Mesenchymal stem cell (in vitro differentiated cells and primary cell): ENCODE measurements at regions not wholly inside any gene's neighbourhood (a gene's known extent, or its start where the extent isn't known, plus 50 kb on each side); places are given as distances from the start of the nearest gene placed in this dataset.
"Not testable (repeated sequence)": the region's sequence is repeated elsewhere in the genome, so short reads cannot be mapped to it uniquely, and the experiment has no call there.

Experiments
- DNase-seq: peaks from one replicate; pipeline ENCODE4 v3.0.0-alpha.2; 2013
- H2AFZ ChIP-seq: one replicate; pipeline ENCODE4 v1.6.1; 2013; ENCODE audit warnings: low read depth, mild to moderate bottlenecking, control low read depth, inconsistent platforms, low read length, moderate library complexity
- H2AK5ac ChIP-seq: 2 replicates; pipeline ENCODE4 v1.6.1; 2013; ENCODE audit warnings: low read length, moderate library complexity, mild to moderate bottlenecking, inconsistent platforms; ENCODE audit not compliant: severe bottlenecking
- H2BK120ac ChIP-seq: one replicate; pipeline ENCODE4 v1.6.1; 2013; ENCODE audit warnings: low read depth, mild to moderate bottlenecking, inconsistent platforms, low read length, moderate library complexity
- H2BK12ac ChIP-seq, 2 experiments: one replicate each; pipeline ENCODE4 v1.6.1; 2013; ENCODE audit warnings: inconsistent platforms in 2 of 2, low read length in 2 of 2, mild to moderate bottlenecking in 2 of 2, moderate library complexity in 2 of 2, control low read depth in 1 of 2
- H2BK15ac ChIP-seq: one replicate; pipeline ENCODE4 v1.6.1; 2013; ENCODE audit warnings: mild to moderate bottlenecking, low read depth, inconsistent platforms; ENCODE audit not compliant: poor library complexity, severe bottlenecking
- H2BK5ac ChIP-seq: 2 replicates; pipeline ENCODE4 v1.6.1; 2013; ENCODE audit warnings: low read depth, mild to moderate bottlenecking, low read length, control low read depth, inconsistent platforms; ENCODE audit not compliant: poor library complexity, severe bottlenecking
- H3K14ac ChIP-seq, 2 experiments: one replicate each; pipeline ENCODE4 v1.6.1; 2013; ENCODE audit warnings: inconsistent platforms in 2 of 2, low read length in 2 of 2, control low read depth in 1 of 2, mild to moderate bottlenecking in 1 of 2, moderate library complexity in 1 of 2
- H3K18ac ChIP-seq, 2 experiments: one replicate each; pipeline ENCODE4 v1.6.1; 2013; ENCODE audit warnings: inconsistent platforms in 2 of 2, low read length in 2 of 2, control low read depth in 1 of 2, low read depth in 1 of 2, mild to moderate bottlenecking in 1 of 2
- H3K23ac ChIP-seq, 2 experiments: one replicate each; pipeline ENCODE4 v1.6.1; 2013; ENCODE audit warnings: inconsistent platforms in 2 of 2, low read length in 2 of 2, mild to moderate bottlenecking in 2 of 2, moderate library complexity in 2 of 2, control low read depth in 1 of 2
- H3K27ac ChIP-seq: 2 replicates; pipeline ENCODE4 v1.5.1; 2013; ENCODE audit warnings: mild to moderate bottlenecking, moderate library complexity, low read length, control low read depth, inconsistent platforms; ENCODE audit not compliant: poor library complexity, severe bottlenecking
- H3K27me3 ChIP-seq, 2 experiments: 2 replicates each; pipeline versions ENCODE4 v1.6.1 to v1.7.0; 2013; ENCODE audit warnings: low read length in 2 of 2, mild to moderate bottlenecking in 2 of 2, moderate library complexity in 2 of 2, control low read depth in 1 of 2, inconsistent platforms in 1 of 2; ENCODE audit not compliant: control insufficient read depth in 1 of 2, insufficient read depth in 1 of 2
- H3K36me3 ChIP-seq, 2 experiments: 2 replicates each; pipeline versions ENCODE4 v1.6.1 to v1.7.0; 2013; ENCODE audit warnings: low read length in 2 of 2, control low read depth in 1 of 2, inconsistent platforms in 1 of 2, low read depth in 1 of 2, mild to moderate bottlenecking in 1 of 2; ENCODE audit not compliant: insufficient read depth in 2 of 2, control insufficient read depth in 1 of 2
- H3K4ac ChIP-seq, 2 experiments: one replicate each; pipeline ENCODE4 v1.6.1; 2013; ENCODE audit warnings: inconsistent platforms in 2 of 2, low read length in 2 of 2, mild to moderate bottlenecking in 2 of 2, moderate library complexity in 2 of 2, control low read depth in 1 of 2, low read depth in 1 of 2
- H3K4me1 ChIP-seq: 2 replicates; pipeline ENCODE4 v1.6.1; 2013; ENCODE audit warnings: low read depth, low read length, control low read depth; ENCODE audit not compliant: control insufficient read depth, insufficient read depth
- H3K4me2 ChIP-seq: 2 replicates; pipeline ENCODE4 v1.6.1; 2013; ENCODE audit warnings: low read length, mild to moderate bottlenecking, inconsistent platforms; ENCODE audit not compliant: poor library complexity, severe bottlenecking
- H3K4me3 ChIP-seq, 2 experiments: 2 replicates each; pipeline versions ENCODE4 v1.5.1 to v1.7.0; 2013; ENCODE audit warnings: low read length in 2 of 2, mild to moderate bottlenecking in 2 of 2, control low read depth in 1 of 2, low read depth in 1 of 2; ENCODE audit not compliant: insufficient read depth in 1 of 2
- H3K79me1 ChIP-seq: replicated peaks from 2 replicates; pipeline ENCODE4 v1.6.1; 2013; ENCODE audit warnings: mild to moderate bottlenecking, control low read depth, low read length, inconsistent platforms; ENCODE audit not compliant: poor library complexity, severe bottlenecking
- H3K9ac ChIP-seq: 2 replicates; pipeline ENCODE4 v1.7.0; 2013; ENCODE audit warnings: mild to moderate bottlenecking, low read length, moderate library complexity
- H3K9me3 ChIP-seq: 2 replicates; pipeline ENCODE4 v1.7.0; 2013; ENCODE audit warnings: mild to moderate bottlenecking, low read length; ENCODE audit not compliant: control insufficient read depth
- H4K8ac ChIP-seq: one replicate; pipeline ENCODE4 v1.6.1; 2013; ENCODE audit warnings: inconsistent platforms, mild to moderate bottlenecking, low read length, moderate library complexity
- H4K91ac ChIP-seq: one replicate; pipeline ENCODE4 v1.6.1; 2013; ENCODE audit warnings: mild to moderate bottlenecking, low read length, inconsistent platforms
- WGBS: methylation state at CpG from one replicate; pipeline ENCODE4 v1.1.7; 2013; ENCODE audit warnings: mixed read lengths; 5-methylcytosine and 5-hydroxymethylcytosine counted together

- not testable (repeated sequence) for H2AK5ac ChIP-seq, H3K27ac ChIP-seq, H3K23ac ChIP-seq, H2BK15ac ChIP-seq, H3K4me1 ChIP-seq, H2BK12ac ChIP-seq, H3K4ac ChIP-seq, H2AFZ ChIP-seq, H4K8ac ChIP-seq, H3K14ac ChIP-seq, H3K18ac ChIP-seq, DNase-seq, H3K27me3 ChIP-seq, H2BK120ac ChIP-seq, H3K9me3 ChIP-seq, H3K36me3 ChIP-seq, H3K4me3 ChIP-seq, H2BK5ac ChIP-seq, H3K9ac ChIP-seq, H3K4me2 ChIP-seq, H3K79me1 ChIP-seq, H4K91ac ChIP-seq
- WGBS: no CpG with 5 or more reads among the region's 6 CpGs
Observed at GRCh38 chr15:20022349-20022748, 519.3 kb downstream of the GOLGA6L6 start.

- no CpG with 5 or more reads among the region's 7 CpGs for WGBS
- not testable (repeated sequence) for H3K79me1 ChIP-seq, H2AFZ ChIP-seq, H2BK12ac ChIP-seq, H3K9ac ChIP-seq, H3K4me2 ChIP-seq, H2BK5ac ChIP-seq, H3K14ac ChIP-seq, H3K9me3 ChIP-seq, H2AK5ac ChIP-seq, H3K4me1 ChIP-seq, H3K36me3 ChIP-seq, H2BK15ac ChIP-seq, H3K4me3 ChIP-seq, H3K27me3 ChIP-seq, H3K4ac ChIP-seq, H4K91ac ChIP-seq, H2BK120ac ChIP-seq, H3K27ac ChIP-seq, DNase-seq, H3K18ac ChIP-seq, H4K8ac ChIP-seq, H3K23ac ChIP-seq
Observed at GRCh38 chr15:20021351-20021750, 520.2 kb downstream of the GOLGA6L6 start.

GRCh38 chr15:20020588-20020987, 521.0 kb downstream of the GOLGA6L6 start:
- H2BK15ac ChIP-seq, H3K4ac ChIP-seq, H3K23ac ChIP-seq, H3K4me1 ChIP-seq, H2AK5ac ChIP-seq, DNase-seq, H3K14ac ChIP-seq, H2BK120ac ChIP-seq, H3K18ac ChIP-seq, H2AFZ ChIP-seq, H2BK5ac ChIP-seq, H2BK12ac ChIP-seq, H3K27ac ChIP-seq, H3K9me3 ChIP-seq, H4K8ac ChIP-seq, H3K4me3 ChIP-seq, H3K9ac ChIP-seq, H3K27me3 ChIP-seq, H3K36me3 ChIP-seq, H3K79me1 ChIP-seq, H3K4me2 ChIP-seq, H4K91ac ChIP-seq: not testable (repeated sequence)
- WGBS: no CpG with 5 or more reads among the region's 5 CpGs

- H3K79me1 ChIP-seq, H4K91ac ChIP-seq, H2AK5ac ChIP-seq, DNase-seq, H3K23ac ChIP-seq, H4K8ac ChIP-seq, H3K27me3 ChIP-seq, H2BK15ac ChIP-seq, H3K27ac ChIP-seq, H3K18ac ChIP-seq, H2BK5ac ChIP-seq, H3K36me3 ChIP-seq, H3K9ac ChIP-seq, H3K4me1 ChIP-seq, H2BK120ac ChIP-seq, H3K4me3 ChIP-seq, H3K4ac ChIP-seq, H3K14ac ChIP-seq, H3K4me2 ChIP-seq, H2AFZ ChIP-seq, H3K9me3 ChIP-seq, H2BK12ac ChIP-seq: not testable (repeated sequence)
- no CpG with 5 or more reads among the region's 6 CpGs for WGBS
Observed at GRCh38 chr15:20019758-20020157, 521.8 kb downstream of the GOLGA6L6 start.
